T-helper 2 cell treated with Interferon-gamma antibody and Interleukin-4, amounts not matched to agents 100 ng/mL and 5 ng/mL, for 36 hours (primary cell): ENCODE measurements at regions not wholly inside any gene's neighbourhood (a gene's known extent, or its start where the extent isn't known, plus 50 kb on each side); places are given as distances from the start of the nearest gene placed in this dataset.

Experiments used
- intact Hi-C: fragments of 100-400 bp; cut with micrococcal nuclease; formaldehyde crosslinking; loops from one replicate; pipeline ENCODE4 v1.15.1; 2023

DNA sequence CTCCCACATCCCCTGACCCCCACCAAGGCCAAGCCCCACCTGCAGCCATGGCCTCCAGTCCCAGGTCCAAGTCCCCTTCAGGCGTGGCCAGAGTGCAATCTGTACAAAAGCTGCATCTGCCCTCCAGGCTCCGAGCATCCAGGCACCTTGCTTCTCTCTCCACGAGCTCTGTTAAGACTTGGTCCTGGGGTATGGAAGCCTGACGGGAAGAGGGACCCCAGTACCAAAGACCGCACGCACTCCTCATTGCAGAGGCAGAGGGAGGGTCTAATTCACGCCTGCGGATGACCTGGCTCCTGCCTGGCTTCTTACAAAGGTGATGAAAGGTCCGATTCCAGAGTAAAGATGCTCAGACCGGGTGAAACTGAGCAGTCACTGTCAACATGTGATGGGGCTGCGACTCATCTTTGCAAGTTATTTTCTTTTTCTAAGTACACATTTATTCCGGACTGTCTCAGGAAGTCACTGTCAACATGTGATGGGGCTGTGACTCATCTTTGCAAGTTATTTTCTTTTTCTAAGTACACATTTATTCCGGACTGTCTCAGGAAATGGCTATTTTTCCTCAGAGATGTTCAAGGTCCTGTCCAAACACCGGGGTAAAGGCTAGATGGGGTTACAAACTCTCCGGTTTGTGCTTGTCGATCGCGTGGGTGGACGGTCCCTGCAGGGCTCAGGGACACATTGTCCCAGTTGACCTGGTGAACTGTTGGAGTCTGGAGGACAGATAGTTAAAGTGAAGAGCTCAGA is 252.0 kb upstream of the IRX4 start:
- intact Hi-C loops: no loop called here

GRCh38 chr5:2133936-2134335 is 251.2 kb upstream of the IRX4 start:
- intact Hi-C loops: no loop called here

- intact Hi-C loops: no loop called here
These were observed 250.4 kb upstream of the IRX4 start for GRCh38 chr5:2133080-2133479.

- intact Hi-C loops: no loop called here
These were observed 249.7 kb upstream of the IRX4 start for GRCh38 chr5:2132497-2132847.

- intact Hi-C loops: no loop called here
These were observed 249.2 kb upstream of the IRX4 start for GRCh38 chr5:2131826-2132496.

DNA sequence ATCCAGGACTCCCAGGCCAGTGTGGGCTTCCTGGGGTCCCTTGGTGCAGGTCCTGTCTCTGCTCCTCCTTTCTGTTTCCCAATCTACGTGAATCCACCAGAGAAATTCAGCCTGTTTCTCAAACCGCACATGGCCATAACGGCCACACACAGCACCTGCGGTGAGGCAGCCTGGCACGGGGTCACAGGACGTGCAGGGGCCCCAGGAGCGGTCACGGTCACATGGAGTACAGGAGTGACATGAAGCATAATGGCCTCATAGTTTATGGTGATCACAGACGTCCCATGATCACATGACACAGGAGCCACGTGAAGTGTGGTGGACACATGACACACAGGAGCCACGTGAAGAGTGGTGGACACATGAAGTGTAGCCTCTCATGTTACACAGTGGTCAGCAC is 248.5 kb upstream of the IRX4 start:
- intact Hi-C loops: no loop called here

GRCh38 chr5:2130361-2130760 is 247.6 kb upstream of the IRX4 start:
- intact Hi-C loops: no loop called here

DNA sequence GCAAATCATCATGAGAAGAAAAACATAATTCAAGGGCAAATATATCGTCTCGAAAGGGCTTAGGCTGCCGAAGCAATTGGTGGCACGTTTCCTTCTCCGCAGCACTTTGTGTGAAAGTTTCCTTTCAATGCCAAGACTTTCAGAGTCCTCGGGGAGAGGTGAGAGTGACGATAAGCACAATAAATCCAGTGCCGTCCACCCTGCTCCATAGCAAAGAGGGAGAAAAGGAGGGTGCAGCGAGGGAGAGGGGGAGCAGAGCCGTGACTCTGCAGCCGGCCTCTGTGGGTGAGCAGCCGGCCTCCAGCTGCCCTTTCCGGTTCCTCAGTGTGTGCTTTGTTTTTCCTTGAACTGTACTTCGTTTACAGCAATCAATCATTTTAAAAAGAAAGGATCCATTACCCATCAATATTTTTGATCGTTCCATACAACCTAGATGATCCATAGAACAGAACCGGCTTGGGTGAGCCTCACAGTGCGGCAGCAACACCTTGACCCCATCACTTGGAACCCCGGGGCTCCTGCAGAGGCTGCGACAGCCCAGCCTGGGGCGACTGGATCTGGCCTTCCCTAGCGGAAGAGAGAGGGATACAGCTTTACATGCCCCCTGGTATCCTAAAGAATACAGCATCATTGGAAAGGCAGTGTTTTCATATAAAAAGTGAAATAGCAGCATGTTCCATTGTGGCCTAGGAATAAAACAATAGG is 247.0 kb upstream of the IRX4 start:
- intact Hi-C loops: no loop called here

- intact Hi-C loops: no loop called here
These were observed 246.1 kb upstream of the IRX4 start for GRCh38 chr5:2128686-2129355.

DNA sequence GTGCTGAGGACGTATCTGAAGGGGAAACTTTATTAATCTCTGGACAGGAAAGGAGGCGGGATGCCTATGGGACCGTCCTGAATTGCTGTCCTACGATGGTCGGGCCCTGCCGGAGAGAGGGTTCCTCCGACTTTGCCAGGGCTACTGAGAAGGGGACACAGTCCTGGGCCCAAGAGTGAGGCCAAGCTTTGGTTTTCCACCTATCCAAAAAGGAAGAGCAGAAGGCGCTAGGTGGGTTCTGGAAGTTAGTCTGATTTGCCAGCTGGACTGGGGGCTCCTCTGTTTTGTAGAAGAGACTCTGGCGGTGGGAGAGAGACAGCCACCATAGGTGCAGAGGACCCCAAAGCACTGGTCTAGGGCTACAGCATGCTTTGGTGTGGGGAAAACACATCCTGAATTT is 243.8 kb upstream of the IRX4 start:
- intact Hi-C loops: no loop called here

DNA sequence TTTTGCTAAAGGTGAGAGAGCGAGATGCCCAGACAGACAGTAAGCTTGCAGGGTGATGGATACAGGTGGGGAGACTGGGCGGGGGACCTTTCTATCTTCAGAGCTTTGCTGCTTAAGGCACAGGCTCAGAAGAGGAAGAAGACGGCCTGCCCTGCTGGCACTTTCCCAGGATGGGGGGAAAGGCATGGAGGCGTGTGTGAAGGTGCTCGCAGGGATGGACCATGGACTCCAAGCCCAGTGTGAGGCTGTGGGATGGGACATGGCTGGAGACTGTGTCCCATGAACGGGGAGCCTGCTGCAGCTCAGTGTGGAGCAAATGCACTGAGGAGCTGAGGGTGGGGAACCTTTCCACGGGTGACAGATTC is 243.2 kb upstream of the IRX4 start:
- intact Hi-C loops: no loop called here

- intact Hi-C loops: no loop called here
These were observed 242.6 kb upstream of the IRX4 start for GRCh38 chr5:2125171-2125900.

DNA sequence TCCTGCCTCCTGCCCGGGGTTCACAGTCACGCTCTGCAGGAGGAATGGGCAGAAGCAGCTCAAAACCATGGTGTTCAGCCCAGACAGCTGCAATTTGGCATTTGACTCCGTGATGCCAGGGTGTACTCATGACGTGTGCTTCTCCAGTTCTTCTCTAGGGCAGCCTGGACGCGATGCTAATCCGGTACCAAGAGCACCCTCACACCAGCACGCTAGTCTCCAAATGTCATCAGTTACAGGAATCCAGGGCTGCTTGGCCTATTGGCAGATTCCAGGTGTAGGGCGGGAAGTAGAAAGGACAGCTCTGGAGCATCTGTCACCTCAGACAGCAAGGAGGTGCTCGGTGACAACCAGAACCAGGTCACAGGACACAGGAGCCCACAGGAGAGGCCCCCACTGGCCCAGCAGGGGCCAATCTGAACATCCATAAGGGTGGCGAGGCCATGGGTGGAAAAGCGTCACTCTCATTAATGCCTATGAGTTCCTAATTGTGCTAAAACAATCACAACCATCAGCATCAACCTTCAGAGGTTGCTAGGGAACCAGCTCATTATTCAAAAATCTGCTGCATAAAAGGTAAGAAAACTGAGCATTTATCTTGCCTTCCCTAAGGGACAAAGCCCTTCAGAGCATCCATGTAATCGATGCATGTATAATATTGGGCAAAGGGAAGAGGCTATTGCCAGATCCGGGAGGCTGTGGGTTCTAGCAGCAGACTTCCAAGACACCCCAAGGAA is 241.9 kb upstream of the IRX4 start:
- intact Hi-C loops: no loop called here

GRCh38 chr5:2123874-2124273 is 241.1 kb upstream of the IRX4 start:
- intact Hi-C loops: no loop called here

DNA sequence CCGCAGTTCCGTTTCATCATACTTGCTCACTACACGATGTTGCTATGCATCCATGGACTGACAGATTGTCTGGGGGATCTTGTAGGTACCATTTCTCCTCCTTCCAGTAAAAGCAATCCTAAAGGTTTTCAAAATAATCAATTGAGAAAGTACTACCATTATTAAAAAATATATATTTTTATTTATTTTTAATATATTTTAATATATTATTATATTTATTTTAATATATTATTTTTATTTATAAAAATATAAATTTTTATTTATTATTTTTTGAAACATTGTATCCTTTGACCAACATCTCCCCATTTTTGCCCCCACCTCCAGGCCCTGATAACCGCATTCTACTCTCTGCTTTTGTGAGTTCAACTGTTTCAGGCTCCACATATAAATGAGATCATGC is 237.6 kb upstream of the IRX4 start:
- intact Hi-C loops: no loop called here

GRCh38 chr5:2119573-2119972 is 236.8 kb upstream of the IRX4 start:
- intact Hi-C loops: no loop called here

DNA sequence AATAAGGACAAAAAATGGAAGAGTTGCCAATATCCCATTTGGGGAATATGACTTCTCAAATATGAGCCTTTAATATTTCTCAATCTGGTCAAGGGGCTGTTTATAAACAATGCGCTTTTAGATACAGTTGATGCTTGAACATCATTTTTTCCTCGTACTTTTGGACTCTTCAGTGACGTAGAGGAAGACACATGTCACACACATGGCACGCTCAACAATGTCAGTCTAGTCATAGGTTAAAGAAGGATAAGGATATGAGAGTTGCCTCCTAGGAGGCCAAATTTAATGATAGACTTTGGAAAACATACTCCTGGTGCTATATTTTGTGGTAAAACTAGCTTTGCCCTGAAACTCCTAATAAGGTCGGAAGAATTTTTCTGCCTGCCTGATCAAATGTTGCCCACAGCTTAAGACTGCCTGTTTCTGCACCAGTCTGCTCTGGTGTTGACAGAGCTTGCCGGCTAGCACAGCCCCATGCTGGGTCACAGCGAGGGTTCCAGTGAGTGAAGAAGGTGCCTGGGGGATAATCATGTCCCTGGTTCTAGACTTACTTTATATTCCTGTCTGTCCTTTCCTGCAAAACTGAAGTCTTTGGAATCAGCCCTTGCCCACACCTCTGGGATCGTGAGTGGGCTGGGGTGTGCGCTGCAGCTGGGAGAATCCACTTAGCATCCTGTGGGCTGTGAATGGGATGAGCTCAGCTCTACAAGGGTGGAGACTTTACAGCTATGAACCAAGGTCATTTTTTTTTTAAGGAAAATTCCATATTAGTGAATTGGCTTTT is 230.8 kb upstream of the IRX4 start:
- intact Hi-C loops: no loop called here

DNA sequence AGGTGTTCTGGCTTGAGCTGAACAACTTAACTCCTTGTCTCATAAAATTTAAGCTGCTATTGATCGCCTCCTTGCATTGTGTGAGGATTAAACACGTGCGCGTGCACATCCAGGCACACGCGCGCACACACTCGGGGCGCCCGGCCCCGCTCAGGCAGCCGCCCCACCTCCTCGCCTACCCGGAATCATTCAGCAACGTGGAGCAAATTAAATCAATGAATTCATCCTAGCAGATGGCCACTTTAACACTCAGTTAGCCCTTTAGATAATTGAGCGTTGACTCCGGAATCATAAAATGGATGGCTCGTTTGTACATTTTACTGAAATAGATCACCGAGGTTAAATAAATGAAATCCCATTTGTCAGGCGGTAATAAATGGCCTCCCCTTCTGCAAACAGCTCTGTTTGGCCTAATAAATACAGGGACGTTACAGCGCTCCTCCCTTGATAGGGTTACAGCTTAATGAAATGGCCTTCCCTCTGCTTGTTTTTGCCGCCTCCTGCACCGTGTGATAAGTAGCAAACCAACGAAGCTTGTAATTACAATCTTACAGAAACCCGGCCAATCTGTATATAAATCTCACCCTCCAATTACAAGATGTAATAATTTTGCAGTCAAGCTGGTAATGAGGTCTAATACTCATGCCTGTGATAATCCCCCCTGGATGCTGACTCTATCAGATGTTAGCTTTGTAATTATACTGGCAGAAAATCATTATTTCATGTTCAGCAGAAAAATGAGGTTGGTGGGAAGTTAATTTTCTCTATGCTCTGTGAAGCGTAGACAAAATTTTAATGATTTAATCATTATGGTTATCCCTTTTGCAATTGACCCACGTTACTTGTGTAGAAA is 229.7 kb upstream of the IRX4 start:
- intact Hi-C loops: no loop called here

DNA sequence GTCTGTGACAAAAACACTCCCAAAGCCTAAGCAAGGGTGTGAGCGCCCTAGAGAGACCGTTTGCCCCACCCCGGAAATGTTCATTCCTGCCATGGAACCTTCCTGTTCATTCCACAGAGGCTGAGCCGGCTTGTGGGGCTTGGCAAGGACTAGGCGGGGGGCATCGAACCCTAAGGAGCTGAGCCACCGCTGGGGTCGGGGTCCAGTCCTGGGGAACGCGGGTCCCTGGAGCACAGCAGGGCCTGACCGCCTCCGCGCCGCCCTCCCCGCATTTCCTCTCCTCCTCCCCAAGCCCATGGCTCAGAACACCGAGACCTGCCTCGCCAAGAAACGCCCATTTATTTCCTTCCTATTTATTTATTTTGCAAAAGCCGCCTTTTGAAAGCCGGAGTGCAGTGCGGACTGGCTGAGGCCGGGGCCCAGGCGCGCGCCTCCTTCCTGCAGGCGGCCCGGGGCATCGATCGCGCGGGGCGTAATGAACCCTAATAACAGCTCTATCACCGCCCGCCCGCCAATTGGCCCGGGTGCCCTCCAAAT is 228.9 kb upstream of the IRX4 start:
- intact Hi-C loops: no loop called here
